GM18511 (cell line): ENCODE measurements at regions not wholly inside any gene's neighbourhood (a gene's known extent, or its start where the extent isn't known, plus 50 kb on each side); places are given as distances from the start of the nearest gene placed in this dataset.

Source experiments
- ATAC-seq: cut with Tn5 transposase; IDR thresholded peaks from one replicate; pipeline ENCODE4 v1.9.1; 2021; ENCODE audit warnings: mild to moderate bottlenecking, moderate library complexity; ENCODE audit not compliant: unreplicated experiment

DNA sequence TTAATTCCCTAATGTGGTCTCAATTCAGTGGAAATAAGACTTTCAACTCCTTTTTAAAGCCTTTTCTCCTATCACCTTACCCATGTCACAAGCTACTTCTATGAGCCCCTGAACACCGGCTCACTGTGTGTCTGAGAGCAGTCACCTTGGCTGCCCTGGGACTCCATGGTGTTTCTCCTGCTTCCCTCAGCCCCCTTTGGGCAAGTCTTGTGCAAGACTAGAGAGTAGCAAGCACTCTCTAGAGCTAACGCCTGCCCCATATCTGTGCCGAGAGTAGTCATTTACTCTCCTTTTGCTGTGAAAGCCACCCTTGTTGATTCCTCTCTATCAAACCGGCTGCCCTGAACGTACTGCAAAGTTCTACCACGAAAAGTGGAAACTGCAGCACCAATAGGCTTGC lies 77.9 kb upstream of the DAB2 start:
- ATAC-seq, result no peak

- ATAC-seq, result no peak
Observed at GRCh38 chr5:39501397-39501796, 76.6 kb upstream of the DAB2 start.

GRCh38 chr5:39500551-39501175 lies 75.9 kb upstream of the DAB2 start:
- no peak for ATAC-seq

DNA sequence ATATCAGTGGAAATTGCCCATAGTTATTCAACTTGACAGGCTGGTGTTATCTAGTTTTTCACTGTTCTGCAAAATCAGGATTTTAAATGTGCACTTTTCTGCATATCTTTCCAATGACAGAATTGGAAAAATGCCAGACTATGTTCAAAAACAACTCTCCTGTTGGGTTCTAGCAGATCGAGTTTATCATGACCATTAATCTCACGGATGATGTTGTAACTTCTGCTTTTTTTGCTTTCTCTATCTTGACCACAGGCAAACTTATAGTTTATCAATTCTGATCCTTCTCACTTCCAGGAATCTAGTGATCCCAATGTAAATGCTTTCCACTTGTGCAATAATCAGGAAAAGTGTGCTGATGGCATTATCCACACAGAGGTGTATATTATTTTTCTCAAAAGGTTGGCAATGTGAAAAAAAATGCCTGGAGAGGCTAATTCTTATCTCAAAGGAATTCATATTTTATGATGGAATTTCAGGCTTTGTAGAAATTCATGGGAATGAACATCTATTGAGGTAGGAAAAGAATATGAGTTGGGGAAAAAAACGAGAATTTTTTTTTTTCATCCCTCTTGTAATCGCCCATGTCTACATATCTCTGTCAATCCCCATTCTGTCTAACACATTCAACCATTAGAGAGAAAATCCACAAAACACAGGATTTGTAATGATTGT lies 73.6 kb upstream of the DAB2 start:
- no peak for ATAC-seq

DNA sequence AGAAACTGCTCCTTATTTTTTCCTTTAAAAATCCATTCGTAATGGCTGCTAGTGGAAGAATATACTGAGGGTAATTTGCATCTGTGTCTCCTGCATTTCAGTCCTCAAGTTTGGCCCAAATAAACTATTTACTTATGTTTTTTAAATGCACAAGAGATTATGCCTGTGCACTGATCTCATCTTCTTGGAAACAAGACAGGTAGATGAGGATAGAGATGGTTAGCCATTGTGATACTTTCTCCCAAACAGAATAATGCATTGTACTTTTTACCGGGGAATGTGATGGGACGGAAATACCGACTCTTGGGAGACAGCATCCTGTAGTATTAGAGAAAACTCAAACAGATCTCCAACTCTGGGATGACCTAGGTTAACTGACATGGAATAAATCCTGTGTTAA lies 72.5 kb upstream of the DAB2 start:
- no peak for ATAC-seq

- no peak for ATAC-seq
Observed at GRCh38 chr5:39495227-39495626, 70.4 kb upstream of the DAB2 start.

DNA sequence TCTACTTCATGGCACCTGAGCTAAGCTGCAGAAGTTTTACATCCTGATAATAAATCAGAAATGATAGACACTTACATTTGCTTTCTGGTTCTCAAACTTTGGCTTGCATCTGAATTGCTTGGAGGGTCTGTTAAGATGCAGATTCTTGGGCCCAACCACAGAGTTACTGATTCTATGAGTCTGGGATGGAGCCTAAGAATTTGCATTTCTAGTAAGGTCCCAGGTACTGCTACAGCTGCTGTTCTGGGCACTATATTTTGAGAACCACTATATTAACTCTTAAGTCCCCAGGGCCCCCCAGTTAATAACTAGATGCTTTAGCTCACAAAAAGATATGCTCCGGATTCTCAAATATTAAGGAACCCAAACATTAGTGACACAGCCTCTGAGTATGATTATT lies 69.8 kb upstream of the DAB2 start:
- ATAC-seq, result no peak

DNA sequence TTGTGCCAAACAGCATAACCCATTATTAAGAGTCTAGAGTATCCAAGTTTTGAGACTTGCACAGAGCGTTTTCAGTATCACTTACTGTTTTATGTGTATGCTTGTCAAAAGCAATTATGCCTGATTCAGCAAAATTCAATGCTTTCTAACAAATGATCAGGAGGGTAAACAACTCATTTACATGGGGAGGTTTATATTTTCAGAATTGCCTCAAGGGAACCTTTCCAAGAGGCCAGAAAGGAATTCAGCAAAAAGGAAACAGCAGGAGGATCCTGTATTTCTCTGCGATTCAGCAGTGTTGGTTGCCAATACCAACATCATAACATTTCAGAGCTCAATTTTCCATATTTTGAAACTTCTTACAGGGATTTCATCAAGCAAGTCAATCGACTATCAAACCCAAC lies 69.3 kb upstream of the DAB2 start:
- no peak for ATAC-seq

DNA sequence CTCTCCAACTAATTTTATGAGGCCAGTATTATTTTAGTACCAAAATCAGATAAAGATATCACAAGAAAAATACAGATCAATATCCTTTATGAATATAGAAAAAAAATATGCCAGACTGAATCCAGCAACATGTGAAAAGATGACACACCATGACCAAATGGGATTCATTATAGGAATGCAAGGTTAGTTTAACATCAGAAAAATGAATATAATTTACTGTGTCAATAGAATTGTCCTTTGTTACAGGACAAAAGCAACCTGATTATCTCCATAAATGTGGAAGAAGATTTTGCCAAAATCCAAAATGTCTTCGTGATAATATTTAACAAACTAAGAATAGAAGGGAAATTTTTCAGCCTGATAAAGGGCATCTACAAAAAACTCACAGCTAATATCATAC lies 66.4 kb upstream of the DAB2 start:
- no peak for ATAC-seq

- no peak for ATAC-seq
Observed at GRCh38 chr5:39489263-39489662, 64.5 kb upstream of the DAB2 start.

DNA sequence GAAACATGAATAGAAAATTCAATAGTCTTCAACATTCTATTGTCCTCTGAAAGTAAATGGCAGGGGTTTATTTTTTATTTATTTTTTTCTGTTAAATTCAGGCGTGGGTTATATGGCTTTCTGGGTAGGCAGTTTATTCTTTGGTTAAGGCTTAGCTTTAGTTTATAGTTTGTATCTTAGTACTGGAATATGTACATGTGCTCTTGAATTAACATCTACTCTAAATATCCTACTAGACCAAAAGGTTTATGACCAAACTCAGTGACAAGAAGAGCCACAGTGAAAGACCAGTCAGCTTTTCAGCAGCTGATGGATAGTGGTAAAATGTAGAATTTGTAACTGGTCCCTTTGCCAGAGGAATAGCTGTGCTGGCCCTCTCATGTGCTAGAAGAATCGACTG lies 62.0 kb upstream of the DAB2 start:
- no peak for ATAC-seq

DNA sequence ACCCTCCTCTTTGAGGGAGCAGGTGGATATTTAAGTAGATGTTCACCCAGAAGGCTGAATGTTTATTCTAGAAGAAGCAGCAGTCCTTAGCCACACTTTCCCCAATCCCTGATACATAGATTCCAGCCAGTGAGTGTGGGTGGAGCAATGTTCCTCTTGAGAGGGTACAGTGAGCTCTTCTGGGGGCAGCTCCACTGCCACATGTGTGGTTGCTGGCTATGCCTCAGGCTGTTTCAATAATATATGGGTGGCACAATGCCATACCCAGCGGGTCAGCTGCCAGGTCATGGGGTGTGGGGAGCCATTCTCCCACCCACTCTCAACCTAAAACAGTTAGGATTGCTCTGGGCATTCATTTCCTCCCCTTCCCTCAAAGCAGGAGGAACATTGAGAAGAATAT lies 61.6 kb upstream of the DAB2 start:
- ATAC-seq, result no peak

- ATAC-seq, result no peak
Observed at GRCh38 chr5:39485079-39485478, 60.3 kb upstream of the DAB2 start.

DNA sequence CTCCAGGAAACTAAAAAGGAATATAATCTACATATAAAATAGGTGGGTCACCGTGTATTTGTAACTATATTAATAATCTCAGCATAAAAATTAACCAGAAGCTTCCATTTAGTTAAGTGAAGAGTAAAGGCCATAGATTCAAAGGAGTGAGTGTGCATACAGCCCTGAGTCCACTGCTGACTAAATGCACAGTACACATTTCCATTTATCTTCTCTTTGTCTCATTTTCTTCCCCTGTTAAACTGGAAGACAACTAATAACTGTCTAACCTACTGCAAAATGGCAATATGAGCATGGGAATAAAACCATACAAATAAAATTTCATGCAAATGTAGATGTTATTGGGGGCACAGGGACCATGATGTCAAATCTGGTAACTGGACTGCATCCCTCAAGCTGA lies 59.9 kb upstream of the DAB2 start:
- no peak for ATAC-seq

- ATAC-seq, result no peak
Observed at GRCh38 chr5:39482098-39482497, 57.3 kb upstream of the DAB2 start.

DNA sequence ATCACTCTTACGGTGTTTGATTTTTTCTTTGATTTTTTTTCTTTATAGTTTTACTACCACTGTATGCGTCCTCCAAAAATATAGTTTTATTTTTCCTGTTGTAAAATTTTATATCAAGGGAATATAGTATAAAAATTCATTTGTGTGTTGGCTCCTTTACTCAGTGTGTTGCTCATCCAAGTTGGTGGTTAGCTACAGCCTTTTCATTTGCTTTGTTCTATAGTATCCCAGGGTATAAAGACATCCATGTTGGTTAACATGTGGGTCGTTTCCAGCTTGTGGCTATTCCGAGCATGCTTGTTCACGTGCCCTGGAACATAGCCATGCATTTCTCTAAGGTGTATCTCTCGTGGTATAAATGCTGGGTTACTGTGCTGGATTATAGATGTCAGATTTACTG lies 54.8 kb upstream of the DAB2 start:
- no peak for ATAC-seq

- no peak for ATAC-seq
Observed at GRCh38 chr5:39478863-39479262, 54.1 kb upstream of the DAB2 start.

GRCh38 chr5:39476843-39477220 lies 52.1 kb upstream of the DAB2 start:
- ATAC-seq, result no peak

- no peak for ATAC-seq
Observed at GRCh38 chr5:39475881-39476842, 51.4 kb upstream of the DAB2 start.

- ATAC-seq, result no peak
Observed at GRCh38 chr5:39475159-39475571, 50.4 kb upstream of the DAB2 start.
